ENCODE measurements at regions not wholly inside any gene's neighbourhood (a gene's known extent, or its start where the extent isn't known, plus 50 kb on each side); places are given as distances from the start of the nearest gene placed in this dataset.

DNA sequence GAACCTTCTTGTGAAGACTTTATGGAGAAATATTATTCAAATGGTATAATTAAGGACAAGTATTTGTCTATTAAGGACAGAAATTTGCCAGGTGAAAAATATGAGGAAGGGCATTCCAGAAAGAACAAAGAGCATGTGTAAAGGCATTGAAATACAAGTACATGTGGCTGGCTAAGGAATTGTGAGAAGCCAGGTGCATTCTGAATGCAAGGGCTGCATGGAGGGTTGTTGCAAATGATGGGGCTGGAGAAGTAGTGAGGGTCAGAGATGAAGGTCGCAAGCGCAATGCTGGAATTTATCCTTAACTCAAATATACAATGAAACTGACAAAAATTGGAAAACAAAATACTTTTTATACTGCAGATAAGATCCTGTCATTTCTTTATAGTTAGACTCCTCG is 437.7 kb downstream of the ADAMTS20 start:
- 77% methylated on average over 3 of the region's 3 CpGs for WGBS
- TF ChIP-seq FOXA1 (IDR thresholded peaks at IDR 0.05), result no peak
- no peak for TF ChIP-seq RAD21 (IDR thresholded peaks at IDR 0.05)
- no peak for TF ChIP-seq HNF4G (IDR thresholded peaks at IDR 0.05)
- TF ChIP-seq HNF4A (conservative IDR thresholded peaks at IDR 0.05), result no peak
- TF ChIP-seq RXRA (IDR thresholded peaks at IDR 0.05), result no peak
- no peak for TF ChIP-seq YY1 (IDR thresholded peaks at IDR 0.05)
- no peak for TF ChIP-seq SP1 (IDR thresholded peaks at IDR 0.05)
- TF ChIP-seq FOXA2 (IDR thresholded peaks at IDR 0.05), result no peak
- TF ChIP-seq, protein P1, sequence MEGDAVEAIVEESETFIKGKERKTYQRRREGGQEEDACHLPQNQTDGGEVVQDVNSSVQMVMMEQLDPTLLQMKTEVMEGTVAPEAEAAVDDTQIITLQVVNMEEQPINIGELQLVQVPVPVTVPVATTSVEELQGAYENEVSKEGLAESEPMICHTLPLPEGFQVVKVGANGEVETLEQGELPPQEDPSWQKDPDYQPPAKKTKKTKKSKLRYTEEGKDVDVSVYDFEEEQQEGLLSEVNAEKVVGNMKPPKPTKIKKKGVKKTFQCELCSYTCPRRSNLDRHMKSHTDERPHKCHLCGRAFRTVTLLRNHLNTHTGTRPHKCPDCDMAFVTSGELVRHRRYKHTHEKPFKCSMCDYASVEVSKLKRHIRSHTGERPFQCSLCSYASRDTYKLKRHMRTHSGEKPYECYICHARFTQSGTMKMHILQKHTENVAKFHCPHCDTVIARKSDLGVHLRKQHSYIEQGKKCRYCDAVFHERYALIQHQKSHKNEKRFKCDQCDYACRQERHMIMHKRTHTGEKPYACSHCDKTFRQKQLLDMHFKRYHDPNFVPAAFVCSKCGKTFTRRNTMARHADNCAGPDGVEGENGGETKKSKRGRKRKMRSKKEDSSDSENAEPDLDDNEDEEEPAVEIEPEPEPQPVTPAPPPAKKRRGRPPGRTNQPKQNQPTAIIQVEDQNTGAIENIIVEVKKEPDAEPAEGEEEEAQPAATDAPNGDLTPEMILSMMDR (IDR thresholded peaks at IDR 0.05; ENCODE audit: low read depth, low read length, missing input control), result no peak
- TF ChIP-seq TAF1 (conservative IDR thresholded peaks at IDR 0.05), result no peak
- no peak for TF ChIP-seq GABPA (IDR thresholded peaks at IDR 0.05 in 1 of 2, conservative IDR thresholded peaks at IDR 0.05 in 1 of 2)
- TF ChIP-seq, protein P2, sequence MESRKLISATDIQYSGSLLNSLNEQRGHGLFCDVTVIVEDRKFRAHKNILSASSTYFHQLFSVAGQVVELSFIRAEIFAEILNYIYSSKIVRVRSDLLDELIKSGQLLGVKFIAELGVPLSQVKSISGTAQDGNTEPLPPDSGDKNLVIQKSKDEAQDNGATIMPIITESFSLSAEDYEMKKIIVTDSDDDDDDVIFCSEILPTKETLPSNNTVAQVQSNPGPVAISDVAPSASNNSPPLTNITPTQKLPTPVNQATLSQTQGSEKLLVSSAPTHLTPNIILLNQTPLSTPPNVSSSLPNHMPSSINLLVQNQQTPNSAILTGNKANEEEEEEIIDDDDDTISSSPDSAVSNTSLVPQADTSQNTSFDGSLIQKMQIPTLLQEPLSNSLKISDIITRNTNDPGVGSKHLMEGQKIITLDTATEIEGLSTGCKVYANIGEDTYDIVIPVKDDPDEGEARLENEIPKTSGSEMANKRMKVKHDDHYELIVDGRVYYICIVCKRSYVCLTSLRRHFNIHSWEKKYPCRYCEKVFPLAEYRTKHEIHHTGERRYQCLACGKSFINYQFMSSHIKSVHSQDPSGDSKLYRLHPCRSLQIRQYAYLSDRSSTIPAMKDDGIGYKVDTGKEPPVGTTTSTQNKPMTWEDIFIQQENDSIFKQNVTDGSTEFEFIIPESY (IDR thresholded peaks at IDR 0.05), result no peak
- no peak for TF ChIP-seq JUND (IDR thresholded peaks at IDR 0.05)
- H3K36me3 ChIP-seq (ENCODE audit: control insufficient read depth in 4 of 4, insufficient read depth in 3 of 4, low read depth in 1 of 4, low read length in 3 of 4), result no peaks in the 10 kb centered on the region
- H3K9ac ChIP-seq (ENCODE audit: low read depth in 1 of 2, low read length in 2 of 2), result no peak overlapping the region
- no peaks in the 10 kb centered on the region for H3K4me1 ChIP-seq (ENCODE audit: control insufficient read depth in 4 of 4, insufficient read depth in 4 of 4, low read length in 3 of 4)
- H3K27me3 ChIP-seq (ENCODE audit: control insufficient read depth in 4 of 4, insufficient read depth in 4 of 4, low read length in 3 of 4), result no peaks in the 10 kb centered on the region
- no peaks in the 10 kb centered on the region for H3K9me3 ChIP-seq (ENCODE audit: control insufficient read depth in 4 of 4, low read length in 3 of 4)
- DNase-seq (ENCODE audit: low spot score), result no peak
- H3K27ac ChIP-seq (ENCODE audit: low read depth in 1 of 2, low read length in 2 of 2), result no peak overlapping the region
- no peak overlapping the region for H3K4me3 ChIP-seq (ENCODE audit: low read depth in 1 of 3, low read length in 3 of 3)

DNA sequence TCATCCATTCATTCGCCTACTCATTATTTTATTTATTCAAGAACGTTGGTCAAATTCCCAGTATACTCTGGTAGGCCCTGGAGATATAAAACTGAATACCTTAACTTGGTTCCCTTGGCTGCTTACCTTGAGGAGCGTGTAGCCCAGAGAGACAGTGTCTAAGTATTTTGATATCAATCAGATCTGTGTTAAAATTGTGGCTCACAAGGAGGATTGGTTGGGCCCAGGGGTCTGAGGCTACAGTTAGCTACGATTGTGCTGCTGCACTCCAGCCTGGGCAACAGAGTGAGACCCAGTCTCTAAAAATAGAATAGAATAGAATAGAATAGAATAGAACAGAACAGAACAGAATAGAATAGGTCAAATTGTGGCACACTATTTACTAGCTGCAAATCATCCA is 438.4 kb downstream of the ADAMTS20 start:
- H3K9ac ChIP-seq (ENCODE audit: low read depth in 1 of 2, low read length in 2 of 2), result no peak overlapping the region
- no peak overlapping the region for H3K27ac ChIP-seq (ENCODE audit: low read depth in 1 of 2, low read length in 2 of 2)
- TF ChIP-seq FOXA1 (IDR thresholded peaks at IDR 0.05) (no peak), JUND (IDR thresholded peaks at IDR 0.05) (no peak), EGR1 (IDR thresholded peaks at IDR 0.05; ENCODE audit: low read depth in 2 of 2) (no peak), NR2F2 (IDR thresholded peaks at IDR 0.05) (no peak), RAD21 (IDR thresholded peaks at IDR 0.05) (no peak), YY1 (IDR thresholded peaks at IDR 0.05) (no peak), FOXA2 (IDR thresholded peaks at IDR 0.05) (no peak), RXRA (IDR thresholded peaks at IDR 0.05) (no peak), HNF4A (conservative IDR thresholded peaks at IDR 0.05) (no peak), GABPA (IDR thresholded peaks at IDR 0.05 in 1 of 2, conservative IDR thresholded peaks at IDR 0.05 in 1 of 2) (no peak), HNF4G (IDR thresholded peaks at IDR 0.05) (no peak), SP1 (IDR thresholded peaks at IDR 0.05) (no peak)
- TF ChIP-seq, protein P1 (IDR thresholded peaks at IDR 0.05; ENCODE audit: low read depth, low read length, missing input control), result no peak
- TF ChIP-seq, protein P3, sequence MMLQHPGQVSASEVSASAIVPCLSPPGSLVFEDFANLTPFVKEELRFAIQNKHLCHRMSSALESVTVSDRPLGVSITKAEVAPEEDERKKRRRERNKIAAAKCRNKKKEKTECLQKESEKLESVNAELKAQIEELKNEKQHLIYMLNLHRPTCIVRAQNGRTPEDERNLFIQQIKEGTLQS (IDR thresholded peaks at IDR 0.05), result no peak
- TF ChIP-seq, protein P4, sequence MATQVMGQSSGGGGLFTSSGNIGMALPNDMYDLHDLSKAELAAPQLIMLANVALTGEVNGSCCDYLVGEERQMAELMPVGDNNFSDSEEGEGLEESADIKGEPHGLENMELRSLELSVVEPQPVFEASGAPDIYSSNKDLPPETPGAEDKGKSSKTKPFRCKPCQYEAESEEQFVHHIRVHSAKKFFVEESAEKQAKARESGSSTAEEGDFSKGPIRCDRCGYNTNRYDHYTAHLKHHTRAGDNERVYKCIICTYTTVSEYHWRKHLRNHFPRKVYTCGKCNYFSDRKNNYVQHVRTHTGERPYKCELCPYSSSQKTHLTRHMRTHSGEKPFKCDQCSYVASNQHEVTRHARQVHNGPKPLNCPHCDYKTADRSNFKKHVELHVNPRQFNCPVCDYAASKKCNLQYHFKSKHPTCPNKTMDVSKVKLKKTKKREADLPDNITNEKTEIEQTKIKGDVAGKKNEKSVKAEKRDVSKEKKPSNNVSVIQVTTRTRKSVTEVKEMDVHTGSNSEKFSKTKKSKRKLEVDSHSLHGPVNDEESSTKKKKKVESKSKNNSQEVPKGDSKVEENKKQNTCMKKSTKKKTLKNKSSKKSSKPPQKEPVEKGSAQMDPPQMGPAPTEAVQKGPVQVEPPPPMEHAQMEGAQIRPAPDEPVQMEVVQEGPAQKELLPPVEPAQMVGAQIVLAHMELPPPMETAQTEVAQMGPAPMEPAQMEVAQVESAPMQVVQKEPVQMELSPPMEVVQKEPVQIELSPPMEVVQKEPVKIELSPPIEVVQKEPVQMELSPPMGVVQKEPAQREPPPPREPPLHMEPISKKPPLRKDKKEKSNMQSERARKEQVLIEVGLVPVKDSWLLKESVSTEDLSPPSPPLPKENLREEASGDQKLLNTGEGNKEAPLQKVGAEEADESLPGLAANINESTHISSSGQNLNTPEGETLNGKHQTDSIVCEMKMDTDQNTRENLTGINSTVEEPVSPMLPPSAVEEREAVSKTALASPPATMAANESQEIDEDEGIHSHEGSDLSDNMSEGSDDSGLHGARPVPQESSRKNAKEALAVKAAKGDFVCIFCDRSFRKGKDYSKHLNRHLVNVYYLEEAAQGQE (IDR thresholded peaks at IDR 0.05), result no peak
- TF ChIP-seq, protein P2 (IDR thresholded peaks at IDR 0.05), result no peak
- no peaks in the 10 kb centered on the region for H3K36me3 ChIP-seq (ENCODE audit: control insufficient read depth in 4 of 4, insufficient read depth in 3 of 4, low read depth in 1 of 4, low read length in 3 of 4)
- H3K4me3 ChIP-seq (ENCODE audit: low read depth in 1 of 3, low read length in 3 of 3), result no peak overlapping the region
- no peaks in the 10 kb centered on the region for H3K4me1 ChIP-seq (ENCODE audit: control insufficient read depth in 4 of 4, insufficient read depth in 4 of 4, low read length in 3 of 4)
- no peak for DNase-seq (ENCODE audit: low spot score)
- no peaks in the 10 kb centered on the region for H3K9me3 ChIP-seq (ENCODE audit: control insufficient read depth in 4 of 4, low read length in 3 of 4)
- H3K27me3 ChIP-seq (ENCODE audit: control insufficient read depth in 4 of 4, insufficient read depth in 4 of 4, low read length in 3 of 4), result no peaks in the 10 kb centered on the region
- 65% methylated on average over 4 of the region's 4 CpGs for WGBS

Data from liver (tissue), 8 donors.